A673 (cell line): ENCODE measurements at regions not wholly inside any gene's neighbourhood (a gene's known extent, or its start where the extent isn't known, plus 50 kb on each side); places are given as distances from the start of the nearest gene placed in this dataset.

Experiments
- BruUV-seq: library from RNA; stranded (reverse); fragments of 400-500 nt; replicated peaks from 2 replicates; lab custom pipeline; 2021; lab: Mats Ljungman, UMichigan
- CTCF ChIA-PET: fragments of 300-600 bp; sonication (Branson Sonifier 250); formaldehyde crosslinking; loops from one replicate; lab custom pipeline; 2022; ENCODE audit warnings: antibody characterized with exemption; lab: Charles Lee
- POLR2A ChIA-PET: fragments of 300-600 bp; sonication (Branson Sonifier 250); formaldehyde crosslinking; loops from one replicate; lab custom pipeline; 2022; ENCODE audit warnings: antibody characterized with exemption; ENCODE audit not compliant: low non-redundant PET; lab: Charles Lee
- DNase-seq: peaks from one replicate; pipeline ENCODE4 v3.0.0-alpha.2; 2015; ENCODE audit warnings: low spot score
- H3K27ac ChIP-seq: fragments of 200-600 bp; sonication (generic); 2 replicates; pipeline ENCODE4 v1.5.1; 2016; ENCODE audit warnings: mixed run types, low read depth, mild to moderate bottlenecking, mixed read lengths, antibody characterized with exemption, low read length; ENCODE audit not compliant: poor library complexity, severe bottlenecking
- H3K27me3 ChIP-seq: fragments of 200-600 bp; sonication (generic); replicated peaks from 2 replicates; pipeline ENCODE4 v1.6.1; 2017; ENCODE audit warnings: mixed run types, low read depth, mild to moderate bottlenecking, mixed read lengths, antibody characterized with exemption, low read length; ENCODE audit not compliant: insufficient read depth, poor library complexity
- H3K36me3 ChIP-seq: fragments of 200-600 bp; sonication (generic); 2 replicates; pipeline ENCODE4 v1.6.1; 2016; ENCODE audit warnings: mixed run types, mild to moderate bottlenecking, mixed read lengths, antibody characterized with exemption, low read length; ENCODE audit not compliant: insufficient read depth, poor library complexity, severe bottlenecking
- H3K4me1 ChIP-seq: fragments of 200-600 bp; sonication (generic); 2 replicates; pipeline ENCODE4 v1.6.1; 2017; ENCODE audit warnings: mixed run types, mild to moderate bottlenecking, mixed read lengths, antibody characterized with exemption, low read length; ENCODE audit not compliant: insufficient read depth, poor library complexity, severe bottlenecking
- H3K4me3 ChIP-seq: fragments of 200-600 bp; sonication (generic); 2 replicates; pipeline ENCODE4 v1.5.1; 2016; ENCODE audit warnings: low read depth, mixed run types, mild to moderate bottlenecking, mixed read lengths, low read length; ENCODE audit not compliant: poor library complexity, severe bottlenecking
- H3K9me3 ChIP-seq: fragments of 200-600 bp; sonication (generic); 2 replicates; pipeline ENCODE4 v1.6.1; 2016; ENCODE audit warnings: mixed run types, low read depth, mild to moderate bottlenecking, mixed read lengths, antibody characterized with exemption, low read length; ENCODE audit not compliant: poor library complexity, severe bottlenecking
- CTCF ChIP-seq: fragments of 300-800, 200-600 bp; sonication (generic); conservative IDR thresholded peaks from 2 replicates; pipeline ENCODE4 v1.5.1; 2017; ENCODE audit warnings: low read depth, mild to moderate bottlenecking, antibody characterized with exemption, low read length, moderate library complexity, mixed read lengths
- EZH2 ChIP-seq: fragments of 200-600 bp; sonication (generic); IDR thresholded peaks from 2 replicates; pipeline ENCODE4 v1.6.1; 2017; ENCODE audit warnings: borderline replicate concordance, low read depth, mild to moderate bottlenecking, mixed read lengths, antibody characterized with exemption, low read length; ENCODE audit not compliant: poor library complexity, severe bottlenecking
- intact Hi-C: fragments of 100-400 bp; cut with micrococcal nuclease; formaldehyde crosslinking; loops from one replicate; pipeline ENCODE4 v1.10.0; 2022; ENCODE audit not compliant: unreplicated experiment

GRCh38 chr12:126781593-126781992 is 1485.4 kb upstream of the TMEM132C start:
- Histone ChIP-seq H3K4me3 (no peak overlapping the region), H3K27me3 (no peaks in the 10 kb centered on the region), H3K27ac (no peak overlapping the region), H3K9me3 (no peaks in the 10 kb centered on the region), H3K36me3 (no peaks in the 10 kb centered on the region), H3K4me1 (peaks cover 31% of the 10 kb centered on the region)
- DNase-seq, result no peak
- TF ChIP-seq CTCF (no peak), EZH2 (no peak)
- BruUV-seq, result no TSS peak
- CTCF ChIA-PET, result interaction anchor here (0.7 kb wide), 1 partner anchor 12 kb away, joined by 5 read pairs; no protein-coding TSS in a partner anchor
- POLR2A ChIA-PET, result interaction anchor here (0.5 kb wide), 1 partner anchor 185 kb away, joined by 26 read pairs; no protein-coding TSS in a partner anchor
- intact Hi-C loops, result no loop called here

- no peaks in the 10 kb centered on the region for H3K36me3 ChIP-seq
- peak; percentile 60 for DNase-seq
- ChIA-PET POLR2A (interaction anchor here (0.5 kb wide), 1 partner anchor 185 kb away, joined by 26 read pairs; no protein-coding TSS in a partner anchor), CTCF (interaction anchor here (0.7 kb wide), 1 partner anchor 13 kb away, joined by 5 read pairs; no protein-coding TSS in a partner anchor)
- TF ChIP-seq EZH2, result no peak
- no peak for TF ChIP-seq CTCF
- BruUV-seq, result no TSS peak
- no peak overlapping the region for H3K4me3 ChIP-seq
- intact Hi-C loops, result loop anchor here (2.0 kb wide), 1 partner anchor 75 kb away; no protein-coding TSS in a partner anchor
- H3K4me1 ChIP-seq, result peaks cover 31% of the 10 kb centered on the region
- no peak overlapping the region for H3K27ac ChIP-seq
- no peaks in the 10 kb centered on the region for H3K27me3 ChIP-seq
- H3K9me3 ChIP-seq, result no peaks in the 10 kb centered on the region
These were observed 1484.9 kb upstream of the TMEM132C start for GRCh38 chr12:126782083-126782482.

GRCh38 chr12:126784328-126784921 is 1482.5 kb upstream of the TMEM132C start:
- no TSS peak for BruUV-seq
- TF ChIP-seq EZH2 (no peak), CTCF (peak; percentile 81)

More at GRCh38 chr12:126784328-126784921, 1482.5 kb upstream of the TMEM132C start:
- Histone ChIP-seq H3K4me3 (no peak overlapping the region), H3K4me1 (peaks cover 31% of the 10 kb centered on the region), H3K36me3 (no peaks in the 10 kb centered on the region), H3K9me3 (no peaks in the 10 kb centered on the region), H3K27me3 (no peaks in the 10 kb centered on the region), H3K27ac (no peak overlapping the region)
- ChIA-PET CTCF (interaction anchor here (0.8 to 1.4 kb wide), 9 partner anchors 8 to 953 kb away, joined by 3 to 9 read pairs (median 4); no protein-coding TSS in a partner anchor), POLR2A (no interaction called here)
- intact Hi-C loops, result loop anchor here (2.0 kb wide), 1 partner anchor 90 kb away; no protein-coding TSS in a partner anchor
- peak; percentile 83 for DNase-seq
